SK-N-MC (cell line): ENCODE measurements at regions not wholly inside any gene's neighbourhood (a gene's known extent, or its start where the extent isn't known, plus 50 kb on each side); places are given as distances from the start of the nearest gene placed in this dataset.

Source experiments
- EZH2 ChIP-seq: fragments of 200-600 bp; sonication (generic); IDR thresholded peaks from one replicate; pipeline ENCODE4 v1.6.1; 2017; ENCODE audit warnings: antibody characterized with exemption
- FOXP2 ChIP-seq: optimal IDR thresholded peaks from 2 replicates; pipeline ENCODE3; 2011; ENCODE audit warnings: mild to moderate bottlenecking, moderate library complexity; ENCODE audit not compliant: insufficient read depth; ENCODE audit errors: extremely low read length, control extremely low read depth
- POLR2AphosphoS5 ChIP-seq: IDR thresholded peaks from 2 replicates; pipeline ENCODE4 v1.6.1; 2012; ENCODE audit warnings: mild to moderate bottlenecking, low read depth, low read length, borderline replicate concordance

GRCh38 chr4:19486400-19486799, 765.3 kb upstream of the SLIT2 start:
- no peak for TF ChIP-seq EZH2
- no peak for TF ChIP-seq POLR2AphosphoS5
- TF ChIP-seq FOXP2, result no peak
